ENCODE measurements at regions not wholly inside any gene's neighbourhood (a gene's known extent, or its start where the extent isn't known, plus 50 kb on each side); places are given as distances from the start of the nearest gene placed in this dataset.

DNA sequence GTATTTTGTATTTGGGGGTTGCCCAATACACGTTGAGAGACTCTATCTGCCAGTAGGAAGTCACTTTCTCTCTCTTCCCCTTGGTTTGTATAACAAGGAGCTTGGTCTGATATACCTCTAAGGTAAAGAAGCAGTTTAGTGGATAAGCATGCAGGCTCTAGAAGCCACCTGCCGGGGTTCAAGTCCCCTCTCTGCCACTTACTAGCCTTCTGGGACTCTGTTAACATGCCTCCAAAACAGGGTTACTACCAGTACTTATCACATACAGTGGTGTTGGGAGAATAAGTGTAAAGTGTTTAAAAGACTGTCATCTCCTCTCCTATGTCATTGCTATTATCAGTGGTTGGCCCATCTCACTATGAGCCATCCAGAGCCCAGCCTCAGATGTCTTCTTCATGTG is 156.1 kb upstream of the HS3ST3A1 start:
- H3K36me3 ChIP-seq (ENCODE audit: control insufficient read depth in 2 of 4, insufficient read depth in 4 of 4, low read length in 3 of 4): no peaks in the 10 kb centered on the region
- no peak overlapping the region for H2BK15ac ChIP-seq (ENCODE audit: low read length)
- ChIA-PET CTCF (ENCODE audit: partially characterized antibody) (interaction anchor here (1.2 kb wide), 1 partner anchor 9 kb away, joined by 4 read pairs; no protein-coding TSS in a partner anchor), POLR2A (ENCODE audit: partially characterized antibody) (no interaction called here)
- no peak overlapping the region for H4K91ac ChIP-seq (replicated peaks; ENCODE audit: insufficient read length, low read length)
- no peak overlapping the region for H3K4ac ChIP-seq (replicated peaks; ENCODE audit: insufficient read length, low read depth, low read length)
- no peak overlapping the region for H2BK120ac ChIP-seq (replicated peaks; ENCODE audit: low read depth, low read length)
- H3K79me2 ChIP-seq (ENCODE audit: control insufficient read depth in 1 of 2, insufficient read depth in 2 of 2, low read length in 2 of 2): no peaks in the 10 kb centered on the region
- FAIRE-seq: no peak
- H3K27ac ChIP-seq (ENCODE audit: low read depth, low read length): no peak overlapping the region
- no peaks in the 10 kb centered on the region for H3K9me3 ChIP-seq (ENCODE audit: insufficient read depth in 2 of 2, low read depth in 1 of 2, low read length in 1 of 2)
- DNase-seq (ENCODE audit: low read depth in 1 of 2, low spot score in 2 of 2): no peak
- 72% methylated on average over 2 of the region's 2 CpGs; no CpG with 5 or more reads in 1 of the 2 experiments for WGBS, 2 experiments (ENCODE audit: extremely low coverage in 1 of 2, insufficient coverage in 1 of 2, insufficient read length in 1 of 2, insufficient replicate concordance in 2 of 2, low coverage in 1 of 2, low lambda C conversion rate in 2 of 2, missing lambda C conversion rate in 1 of 2)
- no peak overlapping the region for H3K14ac ChIP-seq (ENCODE audit: insufficient read length)
- H3K79me1 ChIP-seq (ENCODE audit: low read depth, low read length): no peaks in the 10 kb centered on the region
- H3K18ac ChIP-seq (ENCODE audit: extremely low read depth, low read length): no peak overlapping the region
- H3K23ac ChIP-seq (ENCODE audit: insufficient read length): no peak overlapping the region
- H2BK5ac ChIP-seq (ENCODE audit: low read depth, low read length): no peak overlapping the region
- no peak overlapping the region for H4K5ac ChIP-seq (ENCODE audit: insufficient read length, low read depth, low read length)
- no peak overlapping the region for H4K8ac ChIP-seq (ENCODE audit: extremely low read depth, insufficient read depth, low read length)
- no peaks in the 10 kb centered on the region for H3K27me3 ChIP-seq (replicated peaks in 1 of 4; ENCODE audit: control insufficient read depth in 3 of 4, extremely low read depth in 1 of 4, insufficient read depth in 3 of 4, low read length in 3 of 4)
- no peak overlapping the region for H3K9ac ChIP-seq (replicated peaks in 1 of 4; ENCODE audit: extremely low read depth in 1 of 4, low read depth in 3 of 4, low read length in 3 of 4)
- no peak overlapping the region for H3K56ac ChIP-seq (replicated peaks; ENCODE audit: insufficient read length, low read depth, low read length)
- H2AK5ac ChIP-seq (ENCODE audit: low read depth, low read length): no peak overlapping the region
- H2BK12ac ChIP-seq (ENCODE audit: low read depth, low read length): no peak overlapping the region
- H3K4me3 ChIP-seq (ENCODE audit: extremely low read depth in 1 of 4, insufficient read depth in 2 of 4, low read depth in 3 of 4, low read length in 4 of 4): no peak overlapping the region
- no peak overlapping the region for H2AFZ ChIP-seq (ENCODE audit: low read length)
- H3K4me1 ChIP-seq (replicated peaks in 1 of 4; ENCODE audit: control insufficient read depth in 3 of 4, insufficient read depth in 4 of 4, low read length in 3 of 4): no peaks in the 10 kb centered on the region; a peak in 1 of 7 replicates
- no peaks in the 10 kb centered on the region for H3K23me2 ChIP-seq (ENCODE audit: low read depth, low read length)
- H3K4me2 ChIP-seq (ENCODE audit: insufficient read depth in 1 of 2, low read depth in 2 of 2, low read length in 2 of 2): no peak overlapping the region
- no peaks in the 10 kb centered on the region for H4K20me1 ChIP-seq (replicated peaks in 1 of 2; ENCODE audit: control insufficient read depth in 1 of 2, insufficient read depth in 2 of 2, low read length in 2 of 2)
- no peak overlapping the region for H2BK20ac ChIP-seq (ENCODE audit: low read length)
- TF ChIP-seq SP2 (IDR thresholded peaks at IDR 0.05; ENCODE audit: low read length) (no peak), KDM5A (IDR thresholded peaks at IDR 0.05; ENCODE audit: low read length) (no peak), CHD2 (IDR thresholded peaks at IDR 0.05; ENCODE audit: low read length) (no peak), KDM1A (IDR thresholded peaks at IDR 0.05; ENCODE audit: borderline replicate concordance, low read length) (no peak), EP300 (IDR thresholded peaks at IDR 0.05; ENCODE audit: borderline replicate concordance in 1 of 2, low read depth in 2 of 2, low read length in 2 of 2) (no peak), RNF2 (IDR thresholded peaks at IDR 0.05; ENCODE audit: borderline replicate concordance, low read depth, low read length, missing control alignments, poor library complexity, severe bottlenecking) (no peak), ASH2L (IDR thresholded peaks at IDR 0.05; ENCODE audit: low read length) (no peak), POLR2A (IDR thresholded peaks at IDR 0.05; ENCODE audit: control extremely low read depth in 1 of 2, low read depth in 2 of 2, low read length in 2 of 2) (no peak), TBP (IDR thresholded peaks at IDR 0.05; ENCODE audit: low read depth, low read length) (no peak)
- TF ChIP-seq, protein P1, sequence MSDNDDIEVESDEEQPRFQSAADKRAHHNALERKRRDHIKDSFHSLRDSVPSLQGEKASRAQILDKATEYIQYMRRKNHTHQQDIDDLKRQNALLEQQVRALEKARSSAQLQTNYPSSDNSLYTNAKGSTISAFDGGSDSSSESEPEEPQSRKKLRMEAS (IDR thresholded peaks at IDR 0.05): no peak

All from H1 (cell line).